ENCODE measurements at regions not wholly inside any gene's neighbourhood (a gene's known extent, or its start where the extent isn't known, plus 50 kb on each side); places are given as distances from the start of the nearest gene placed in this dataset.

DNA sequence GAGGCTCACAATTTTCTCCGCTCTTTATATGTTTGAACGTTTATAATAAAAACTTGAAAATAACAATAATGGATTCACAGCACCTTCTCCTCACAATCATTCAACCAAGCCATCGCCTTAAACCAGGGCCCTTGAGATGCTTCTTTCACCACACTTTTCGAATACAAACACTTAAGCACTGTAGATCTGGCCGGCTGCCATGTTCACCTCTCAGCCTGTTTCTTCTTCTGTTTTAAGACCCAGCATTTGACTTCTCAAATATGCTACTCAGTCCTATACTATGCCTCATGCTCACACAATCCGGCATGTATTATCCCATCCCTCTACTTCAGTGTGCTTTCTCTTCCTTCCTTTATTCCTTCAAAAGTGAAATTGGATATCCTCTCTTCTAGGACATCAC is 280.6 kb downstream of the TFEC start:
- H3K27ac ChIP-seq (ENCODE audit: low read depth, low read length) = no peak overlapping the region
- no peak overlapping the region for H3K4me3 ChIP-seq (ENCODE audit: low read length)
- Mint-ChIP-seq H3K9me3 (no peaks in the 10 kb centered on the region), H3K4me1 (no peaks in the 10 kb centered on the region), H3K27me3 (ENCODE audit: insufficient read depth) (no peaks in the 10 kb centered on the region), H3K4me3 (no peak overlapping the region), H3K36me3 (ENCODE audit: low read depth) (no peaks in the 10 kb centered on the region), H3K27ac (no peak overlapping the region)
- no peaks in the 10 kb centered on the region for H3K4me1 ChIP-seq (ENCODE audit: control insufficient read depth, insufficient read depth, low read length)
- H3K27me3 ChIP-seq (ENCODE audit: control insufficient read depth, insufficient read depth, low read length, poor library complexity, severe bottlenecking) = no peaks in the 10 kb centered on the region
- TF ChIP-seq, protein P1, sequence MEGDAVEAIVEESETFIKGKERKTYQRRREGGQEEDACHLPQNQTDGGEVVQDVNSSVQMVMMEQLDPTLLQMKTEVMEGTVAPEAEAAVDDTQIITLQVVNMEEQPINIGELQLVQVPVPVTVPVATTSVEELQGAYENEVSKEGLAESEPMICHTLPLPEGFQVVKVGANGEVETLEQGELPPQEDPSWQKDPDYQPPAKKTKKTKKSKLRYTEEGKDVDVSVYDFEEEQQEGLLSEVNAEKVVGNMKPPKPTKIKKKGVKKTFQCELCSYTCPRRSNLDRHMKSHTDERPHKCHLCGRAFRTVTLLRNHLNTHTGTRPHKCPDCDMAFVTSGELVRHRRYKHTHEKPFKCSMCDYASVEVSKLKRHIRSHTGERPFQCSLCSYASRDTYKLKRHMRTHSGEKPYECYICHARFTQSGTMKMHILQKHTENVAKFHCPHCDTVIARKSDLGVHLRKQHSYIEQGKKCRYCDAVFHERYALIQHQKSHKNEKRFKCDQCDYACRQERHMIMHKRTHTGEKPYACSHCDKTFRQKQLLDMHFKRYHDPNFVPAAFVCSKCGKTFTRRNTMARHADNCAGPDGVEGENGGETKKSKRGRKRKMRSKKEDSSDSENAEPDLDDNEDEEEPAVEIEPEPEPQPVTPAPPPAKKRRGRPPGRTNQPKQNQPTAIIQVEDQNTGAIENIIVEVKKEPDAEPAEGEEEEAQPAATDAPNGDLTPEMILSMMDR (conservative IDR thresholded peaks at IDR 0.05) = no peak
- H3K9ac ChIP-seq (ENCODE audit: extremely low read depth, low read length, poor library complexity, severe bottlenecking) = no peak overlapping the region
- H3K36me3 ChIP-seq (ENCODE audit: control insufficient read depth, insufficient read depth, low read length) = no peaks in the 10 kb centered on the region
- 90 to 97% methylated on average over 4 to 5 of the region's 6 CpGs for WGBS, 2 experiments (ENCODE audit: insufficient coverage in 1 of 2, insufficient read length in 1 of 2)
- no peak for DNase-seq
- no peaks in the 10 kb centered on the region for H3K9me3 ChIP-seq (ENCODE audit: control insufficient read depth, low read length)

DNA sequence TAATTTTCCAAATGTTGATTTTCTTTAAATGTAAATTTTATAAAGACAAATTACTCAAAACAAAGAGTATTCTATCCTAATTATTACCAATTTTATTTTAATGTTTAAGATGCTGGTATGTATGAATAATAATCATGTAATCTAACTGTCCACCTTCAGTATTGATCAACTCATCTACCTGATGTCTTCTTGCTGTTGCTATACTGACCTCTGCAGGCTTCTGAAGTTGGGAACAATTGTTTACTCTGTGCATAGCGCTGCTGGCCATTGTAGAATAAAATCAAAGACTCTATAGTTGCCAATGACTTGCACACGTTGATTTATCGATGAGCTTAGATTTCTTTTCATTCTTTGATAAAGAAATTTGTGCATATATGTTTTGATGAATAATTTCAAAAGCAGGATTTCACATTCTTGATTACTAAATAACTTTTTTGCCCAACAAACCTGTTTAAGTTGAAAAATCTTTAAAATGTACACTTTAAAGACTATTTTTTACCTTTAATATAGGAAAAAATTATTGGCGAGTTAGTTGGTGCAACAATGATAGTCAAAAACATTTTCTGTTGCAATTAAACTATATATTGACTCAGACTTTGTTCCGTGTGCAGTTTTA is 282.3 kb downstream of the TFEC start:
- H3K27ac Mint-ChIP-seq = no peak overlapping the region
- H3K36me3 ChIP-seq (ENCODE audit: control insufficient read depth, insufficient read depth, low read length) = no peaks in the 10 kb centered on the region
- H3K9me3 ChIP-seq (ENCODE audit: control insufficient read depth, low read length) = no peaks in the 10 kb centered on the region
- no peaks in the 10 kb centered on the region for H3K4me1 ChIP-seq (ENCODE audit: control insufficient read depth, insufficient read depth, low read length)
- H3K9me3 Mint-ChIP-seq = no peaks in the 10 kb centered on the region
- WGBS, 2 experiments (ENCODE audit: insufficient coverage in 1 of 2, insufficient read length in 1 of 2) = 75 to 78% methylated on average over 3 to 5 of the region's 5 CpGs
- no peak for DNase-seq
- H3K27me3 Mint-ChIP-seq (ENCODE audit: insufficient read depth) = no peaks in the 10 kb centered on the region
- no peak overlapping the region for H3K4me3 ChIP-seq (ENCODE audit: low read length)
- H3K4me3 Mint-ChIP-seq = no peak overlapping the region
- H3K4me1 Mint-ChIP-seq = no peaks in the 10 kb centered on the region
- H3K36me3 Mint-ChIP-seq (ENCODE audit: low read depth) = no peaks in the 10 kb centered on the region
- H3K27me3 ChIP-seq (ENCODE audit: control insufficient read depth, insufficient read depth, low read length, poor library complexity, severe bottlenecking) = no peaks in the 10 kb centered on the region
- TF ChIP-seq, protein P1 (conservative IDR thresholded peaks at IDR 0.05) = peak; percentile 71
- no peak overlapping the region for H3K9ac ChIP-seq (ENCODE audit: extremely low read depth, low read length, poor library complexity, severe bottlenecking)
- no peak overlapping the region for H3K27ac ChIP-seq (ENCODE audit: low read depth, low read length)

DNA sequence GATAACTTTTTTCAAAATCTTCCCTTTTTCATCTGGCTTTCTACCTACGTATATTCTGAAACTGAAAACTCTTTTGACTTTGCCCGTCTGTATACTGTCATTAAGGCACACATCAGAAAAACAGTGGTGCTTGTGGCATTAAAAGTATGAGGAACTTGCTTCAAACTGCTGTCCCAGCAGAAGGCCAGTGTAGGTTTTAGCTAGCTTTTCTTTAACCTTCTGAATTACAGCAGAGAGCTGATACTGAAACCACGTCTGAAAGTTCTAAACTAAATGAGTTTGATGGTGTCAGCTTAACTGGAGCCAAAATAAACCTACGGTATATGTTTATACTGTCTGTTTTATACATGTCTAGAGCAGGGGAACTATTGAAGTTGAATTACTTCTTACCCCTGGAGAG is 283.4 kb downstream of the TFEC start:
- Mint-ChIP-seq H3K9me3 (no peaks in the 10 kb centered on the region), H3K27ac (no peak overlapping the region), H3K27me3 (ENCODE audit: insufficient read depth) (no peaks in the 10 kb centered on the region), H3K36me3 (ENCODE audit: low read depth) (no peaks in the 10 kb centered on the region), H3K4me3 (no peak overlapping the region), H3K4me1 (no peaks in the 10 kb centered on the region)
- H3K27ac ChIP-seq (ENCODE audit: low read depth, low read length) = no peak overlapping the region
- no peak for DNase-seq
- no peaks in the 10 kb centered on the region for H3K27me3 ChIP-seq (ENCODE audit: control insufficient read depth, insufficient read depth, low read length, poor library complexity, severe bottlenecking)
- no peaks in the 10 kb centered on the region for H3K9me3 ChIP-seq (ENCODE audit: control insufficient read depth, low read length)
- H3K36me3 ChIP-seq (ENCODE audit: control insufficient read depth, insufficient read depth, low read length) = no peaks in the 10 kb centered on the region
- TF ChIP-seq, protein P1 (conservative IDR thresholded peaks at IDR 0.05) = no peak
- H3K4me3 ChIP-seq (ENCODE audit: low read length) = no peak overlapping the region
- no peaks in the 10 kb centered on the region for H3K4me1 ChIP-seq (ENCODE audit: control insufficient read depth, insufficient read depth, low read length)
- 89 to 96% methylated on average over 3 to 4 of the region's 4 CpGs for WGBS, 2 experiments (ENCODE audit: insufficient coverage in 1 of 2, insufficient read length in 1 of 2)
- no peak overlapping the region for H3K9ac ChIP-seq (ENCODE audit: extremely low read depth, low read length, poor library complexity, severe bottlenecking)

Data from endodermal cell (in vitro differentiated cells).